HG02943 (cell line): ENCODE measurements at regions not wholly inside any gene's neighbourhood (a gene's known extent, or its start where the extent isn't known, plus 50 kb on each side); places are given as distances from the start of the nearest gene placed in this dataset.
"Not testable (repeated sequence)": the region's sequence is repeated elsewhere in the genome, so short reads cannot be mapped to it uniquely, and the experiment has no call there.

Experiments
- ATAC-seq: cut with Tn5 transposase; IDR thresholded peaks from one replicate; pipeline ENCODE4 v1.9.1; 2021; ENCODE audit warnings: mild to moderate bottlenecking, low read depth, moderate library complexity; ENCODE audit not compliant: unreplicated experiment

- no peak for ATAC-seq
Measured at GRCh38 chr22:22169923-22170322, 74.7 kb upstream of the VPREB1 start.

- ATAC-seq, result no peak
Measured at GRCh38 chr22:22168941-22169867, 75.4 kb upstream of the VPREB1 start.

GRCh38 chr22:22168190-22168940, 76.2 kb upstream of the VPREB1 start:
- ATAC-seq, result peak; percentile 9

- ATAC-seq, result peak; percentile 64
Measured at GRCh38 chr22:22167791-22168189, 76.8 kb upstream of the VPREB1 start.

- ATAC-seq, result no peak
Measured at GRCh38 chr22:22166941-22167713, 77.5 kb upstream of the VPREB1 start.

- no peak for ATAC-seq
Measured at GRCh38 chr22:22165936-22166710, 78.5 kb upstream of the VPREB1 start.

GRCh38 chr22:22164541-22165272, 79.9 kb upstream of the VPREB1 start:
- no peak for ATAC-seq

GRCh38 chr22:22161924-22162851, 82.4 kb upstream of the VPREB1 start:
- no peak for ATAC-seq

- ATAC-seq, result not testable (repeated sequence)
Measured at GRCh38 chr22:22160768-22161167, 83.8 kb upstream of the VPREB1 start.

GRCh38 chr22:22159384-22159783, 85.2 kb upstream of the VPREB1 start:
- no peak for ATAC-seq

GRCh38 chr22:22158965-22159364, 85.6 kb upstream of the VPREB1 start:
- ATAC-seq, result no peak

GRCh38 chr22:22158207-22158816, 86.3 kb upstream of the VPREB1 start:
- no peak for ATAC-seq

GRCh38 chr22:22157348-22157725, 87.2 kb upstream of the VPREB1 start:
- ATAC-seq, result no peak

GRCh38 chr22:22156716-22157347, 87.8 kb upstream of the VPREB1 start:
- no peak for ATAC-seq

GRCh38 chr22:22156348-22156715, 88.3 kb upstream of the VPREB1 start:
- no peak for ATAC-seq

- ATAC-seq, result no peak
Measured at GRCh38 chr22:22155607-22156006, 89.0 kb upstream of the VPREB1 start.

- no peak for ATAC-seq
Measured at GRCh38 chr22:22155146-22155545, 89.4 kb upstream of the VPREB1 start.

- ATAC-seq, result no peak
Measured at GRCh38 chr22:22154040-22154439, 90.5 kb upstream of the VPREB1 start.
